Upper lobe of left lung (tissue), 6 donors: ENCODE measurements at regions not wholly inside any gene's neighbourhood (a gene's known extent, or its start where the extent isn't known, plus 50 kb on each side); places are given as distances from the start of the nearest gene placed in this dataset.

Source experiments
- ATAC-seq, 2 donors: fragments of 200-7000 bp; cut with Tn5 transposase; one replicate each; pipeline ENCODE4 v1.9.1; 2022; ENCODE audit warnings: mild to moderate bottlenecking in 2 of 2, moderate library complexity in 2 of 2; ENCODE audit not compliant: low FRiP score in 2 of 2
- DNase-seq, 2 donors: peaks; one replicate each; pipeline ENCODE4 v3.0.0-alpha.2; 2019 to 2020
- H3K27ac ChIP-seq, 4 donors: fragments of 200-600 bp; sonication (generic); one replicate each; pipeline ENCODE4 v1.5.1; 2016 to 2019
- H3K27me3 ChIP-seq, 4 donors: fragments of 200-600 bp; sonication (generic); one replicate each; pipeline ENCODE4 v1.5.1; 2017 to 2019
- H3K36me3 ChIP-seq, 4 donors: fragments of 200-600 bp; sonication (generic); one replicate each; pipeline ENCODE4 v1.5.1; 2016 to 2019
- H3K4me1 ChIP-seq, 4 donors: fragments of 200-600 bp; sonication (generic); one replicate each; pipeline ENCODE4 v1.5.1; 2018 to 2019
- H3K4me3 ChIP-seq, 4 donors: fragments of 200-600 bp; sonication (generic); one replicate each; pipeline ENCODE4 v1.5.1; 2017 to 2019; ENCODE audit warnings: mild to moderate bottlenecking in 2 of 4, moderate library complexity in 1 of 4
- H3K9me3 ChIP-seq, 4 donors: fragments of 200-600 bp; sonication (generic); one replicate each; pipeline ENCODE4 v1.5.1; 2018 to 2019
- EP300 ChIP-seq, 4 donors: sonication (generic); formaldehyde crosslinking; IDR thresholded peaks; one replicate each; pipeline ENCODE4 v1.5.1; 2017; ENCODE audit warnings: antibody characterized with exemption in 4 of 4, control low read depth in 2 of 4
- POLR2A ChIP-seq, 4 donors: fragments of 450-650 bp; IDR thresholded peaks; one replicate each; pipeline ENCODE4 v1.5.1; 2016 to 2017; ENCODE audit warnings: antibody characterized with exemption in 4 of 4, mild to moderate bottlenecking in 2 of 4
- POLR2AphosphoS5 ChIP-seq, 2 donors: sonication (generic); formaldehyde crosslinking; IDR thresholded peaks; one replicate each; pipeline ENCODE4 v1.5.1; 2017; ENCODE audit warnings: antibody characterized with exemption in 2 of 2
- WGBS, 2 donors: methylation state at CpG; one replicate each; pipeline ENCODE4 v1.1.5; 2017 to 2018; 5-methylcytosine and 5-hydroxymethylcytosine counted together
- TF ChIP-seq, protein P1 (sequence below), 6 experiments: fragments of 450-650 bp in 4 of 6; fragments of 200-600 bp in 2 of 6; sonication (generic) in 2 of 6; IDR thresholded peaks; one replicate each; pipeline ENCODE4 v1.5.1; 2016 to 2019; ENCODE audit warnings: antibody characterized with exemption in 6 of 6
- donor health status: DM: no; HTN: no; CAD: no; lungs with moderate emphysema.
- donor health status: DM: no; HTN: yes; CAD: no; lungs with severe emphysema.

DNA sequence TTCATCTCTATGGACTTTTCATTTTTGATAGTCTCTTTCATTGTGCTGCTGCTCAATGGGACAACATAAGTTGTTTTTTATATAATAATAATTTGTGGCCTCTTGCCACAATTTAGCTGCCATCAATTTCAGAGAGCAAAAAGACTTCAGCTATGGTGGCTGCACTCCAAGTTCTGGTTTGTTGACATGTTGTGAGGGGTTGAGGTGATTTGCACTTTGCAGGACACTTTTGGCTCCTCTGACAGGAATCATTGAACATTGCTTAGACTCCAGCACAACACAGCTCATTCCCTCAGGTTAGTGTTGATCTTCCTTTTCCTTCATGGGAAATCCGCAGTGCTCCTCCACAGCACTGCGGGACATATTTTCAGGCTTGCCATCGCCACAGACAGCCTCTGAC, 725.4 kb upstream of the TSPY4 start:
- no peaks in the 10 kb centered on the region for H3K36me3 ChIP-seq
- H3K27ac ChIP-seq: no peak overlapping the region
- 90% methylated on average over 3 of the region's 3 CpGs; no CpG with 5 or more reads in 1 of the 2 donors for WGBS, 2 donors
- DNase-seq (no peak), ATAC-seq (no peak)
- H3K27me3 ChIP-seq: no peaks in the 10 kb centered on the region
- no peaks in the 10 kb centered on the region for H3K4me1 ChIP-seq
- H3K9me3 ChIP-seq: no peaks in the 10 kb centered on the region
- H3K4me3 ChIP-seq: no peak overlapping the region
- TF ChIP-seq EP300 (IDR thresholded peaks at IDR 0.05) (no peak), POLR2AphosphoS5 (IDR thresholded peaks at IDR 0.05) (no peak), POLR2A (IDR thresholded peaks at IDR 0.05) (no peak)
- TF ChIP-seq, protein P1, sequence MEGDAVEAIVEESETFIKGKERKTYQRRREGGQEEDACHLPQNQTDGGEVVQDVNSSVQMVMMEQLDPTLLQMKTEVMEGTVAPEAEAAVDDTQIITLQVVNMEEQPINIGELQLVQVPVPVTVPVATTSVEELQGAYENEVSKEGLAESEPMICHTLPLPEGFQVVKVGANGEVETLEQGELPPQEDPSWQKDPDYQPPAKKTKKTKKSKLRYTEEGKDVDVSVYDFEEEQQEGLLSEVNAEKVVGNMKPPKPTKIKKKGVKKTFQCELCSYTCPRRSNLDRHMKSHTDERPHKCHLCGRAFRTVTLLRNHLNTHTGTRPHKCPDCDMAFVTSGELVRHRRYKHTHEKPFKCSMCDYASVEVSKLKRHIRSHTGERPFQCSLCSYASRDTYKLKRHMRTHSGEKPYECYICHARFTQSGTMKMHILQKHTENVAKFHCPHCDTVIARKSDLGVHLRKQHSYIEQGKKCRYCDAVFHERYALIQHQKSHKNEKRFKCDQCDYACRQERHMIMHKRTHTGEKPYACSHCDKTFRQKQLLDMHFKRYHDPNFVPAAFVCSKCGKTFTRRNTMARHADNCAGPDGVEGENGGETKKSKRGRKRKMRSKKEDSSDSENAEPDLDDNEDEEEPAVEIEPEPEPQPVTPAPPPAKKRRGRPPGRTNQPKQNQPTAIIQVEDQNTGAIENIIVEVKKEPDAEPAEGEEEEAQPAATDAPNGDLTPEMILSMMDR (IDR thresholded peaks at IDR 0.05): no peak

GRCh38 chrY:8618302-8618701, 719.0 kb upstream of the TSPY4 start:
- Histone ChIP-seq H3K27me3 (no peaks in the 10 kb centered on the region), H3K4me3 (no peak overlapping the region), H3K36me3 (no peaks in the 10 kb centered on the region), H3K4me1 (no peaks in the 10 kb centered on the region), H3K27ac (no peak overlapping the region), H3K9me3 (no peaks in the 10 kb centered on the region)
- no CpG with 5 or more reads among the region's 4 CpGs for WGBS, 2 donors
- DNase-seq: no peak
- no peak for ATAC-seq
- no peak for TF ChIP-seq POLR2A (IDR thresholded peaks at IDR 0.05)
- TF ChIP-seq POLR2AphosphoS5 (IDR thresholded peaks at IDR 0.05): no peak
- no peak for TF ChIP-seq EP300 (IDR thresholded peaks at IDR 0.05)
- TF ChIP-seq, protein P1 (IDR thresholded peaks at IDR 0.05): no peak

DNA sequence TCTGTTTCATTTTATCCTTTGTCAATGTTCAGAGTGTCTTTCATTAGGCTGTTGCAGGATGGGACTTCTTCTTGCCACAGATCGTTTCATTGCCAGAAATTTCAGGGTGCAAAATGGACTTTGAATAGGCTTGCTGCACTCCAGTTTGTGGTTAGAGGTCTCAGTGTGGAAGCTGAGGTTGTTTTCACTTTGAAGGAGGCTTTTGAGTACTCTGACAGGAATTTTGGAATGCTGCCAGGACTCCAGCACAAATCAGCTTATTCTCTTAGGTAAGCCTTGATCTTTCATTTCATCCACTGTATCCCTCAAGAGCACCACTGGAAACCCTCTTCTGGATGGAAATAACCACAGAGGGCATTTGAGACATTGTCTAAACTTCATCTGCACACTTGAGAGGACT, 715.1 kb upstream of the TSPY4 start:
- Histone ChIP-seq H3K9me3 (no peaks in the 10 kb centered on the region), H3K27ac (no peak overlapping the region), H3K36me3 (no peaks in the 10 kb centered on the region), H3K27me3 (no peaks in the 10 kb centered on the region), H3K4me1 (no peaks in the 10 kb centered on the region), H3K4me3 (no peak overlapping the region)
- ATAC-seq (no peak), DNase-seq (no peak)
- WGBS, 2 donors: 44% methylated on average over 1 of the region's 1 CpG; no CpG with 5 or more reads in 1 of the 2 donors
- TF ChIP-seq, protein P1 (IDR thresholded peaks at IDR 0.05): no peak
- no peak for TF ChIP-seq POLR2AphosphoS5 (IDR thresholded peaks at IDR 0.05)
- TF ChIP-seq POLR2A (IDR thresholded peaks at IDR 0.05): no peak
- TF ChIP-seq EP300 (IDR thresholded peaks at IDR 0.05): no peak

GRCh38 chrY:8622856-8623255, 714.4 kb upstream of the TSPY4 start:
- no peaks in the 10 kb centered on the region for H3K27me3 ChIP-seq
- 70% methylated on average over 3 of the region's 7 CpGs; no CpG with 5 or more reads in 1 of the 2 donors for WGBS, 2 donors
- TF ChIP-seq POLR2A (IDR thresholded peaks at IDR 0.05) (no peak), EP300 (IDR thresholded peaks at IDR 0.05) (no peak), POLR2AphosphoS5 (IDR thresholded peaks at IDR 0.05) (no peak)
- TF ChIP-seq, protein P1 (IDR thresholded peaks at IDR 0.05): no peak
- DNase-seq: no peak
- no peak overlapping the region for H3K27ac ChIP-seq
- no peak overlapping the region for H3K4me3 ChIP-seq
- no peak for ATAC-seq
- no peaks in the 10 kb centered on the region for H3K36me3 ChIP-seq
- no peaks in the 10 kb centered on the region for H3K9me3 ChIP-seq
- H3K4me1 ChIP-seq: no peaks in the 10 kb centered on the region

DNA sequence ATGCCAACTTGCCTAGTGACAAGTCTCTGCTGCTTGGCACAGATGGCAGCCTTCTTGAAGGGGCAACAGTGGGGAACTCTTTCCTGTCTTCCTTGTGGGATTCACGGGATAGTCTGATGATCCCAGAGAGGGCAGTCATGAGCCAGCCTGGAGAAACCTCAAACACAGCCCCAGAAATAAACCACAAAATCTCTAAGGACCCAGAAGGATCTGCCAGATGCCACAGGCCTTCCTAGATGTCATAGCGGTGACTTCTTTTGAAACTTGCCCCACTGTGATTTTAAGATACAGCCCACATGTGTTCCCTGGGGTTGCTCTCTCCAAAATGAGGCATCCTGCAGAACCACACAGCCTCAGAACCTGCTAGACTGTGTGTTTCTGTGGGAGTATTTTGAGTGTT, 707.6 kb upstream of the TSPY4 start:
- DNase-seq: no peak
- 100% methylated on average over 1 of the region's 2 CpGs; no CpG with 5 or more reads in 1 of the 2 donors for WGBS, 2 donors

More for the DNA sequence above, 707.6 kb upstream of the TSPY4 start:
- ATAC-seq: no peak
- Histone ChIP-seq H3K4me1 (no peaks in the 10 kb centered on the region), H3K27me3 (no peaks in the 10 kb centered on the region), H3K9me3 (no peaks in the 10 kb centered on the region), H3K36me3 (no peaks in the 10 kb centered on the region), H3K4me3 (no peak overlapping the region), H3K27ac (no peak overlapping the region)
- TF ChIP-seq EP300 (IDR thresholded peaks at IDR 0.05): no peak
- TF ChIP-seq POLR2A (IDR thresholded peaks at IDR 0.05): no peak
- TF ChIP-seq, protein P1 (IDR thresholded peaks at IDR 0.05): no peak
